ENCODE measurements at regions not wholly inside any gene's neighbourhood (a gene's known extent, or its start where the extent isn't known, plus 50 kb on each side); places are given as distances from the start of the nearest gene placed in this dataset.

GRCh38 chr12:24138041-24138440, 188.6 kb upstream of the SOX5 start:
- no peak for TF ChIP-seq EZH2phosphoT487 (IDR thresholded peaks at IDR 0.05; ENCODE audit: borderline replicate concordance, low read length)
- no peak for TF ChIP-seq CTCF (conservative IDR thresholded peaks at IDR 0.05; ENCODE audit: low read depth, low read length)
- TF ChIP-seq EZH2 (IDR thresholded peaks at IDR 0.05; ENCODE audit: low read length, unreplicated experiment): no peak

Measured in PC-3 (cell line).